Fibroblast of lung (primary cell): ENCODE measurements at regions not wholly inside any gene's neighbourhood (a gene's known extent, or its start where the extent isn't known, plus 50 kb on each side); places are given as distances from the start of the nearest gene placed in this dataset.

Experiments used
- DNase-seq, 2 donors: peaks; one replicate each; pipeline versions ENCODE4 v3.0.0 to v3.0.0-alpha.2; 2010; ENCODE audit warnings: low read depth in 2 of 2
- H2AFZ ChIP-seq: 2 replicates; pipeline ENCODE4 v1.5.1; 2012; ENCODE audit warnings: low read length, control low read depth, inconsistent platforms
- H3K27ac ChIP-seq: 2 replicates; pipeline ENCODE4 v1.5.1; 2011; ENCODE audit warnings: low read length, control low read depth; ENCODE audit not compliant: insufficient read depth
- H3K27me3 ChIP-seq: 2 replicates; pipeline ENCODE4 v1.5.1; 2011; ENCODE audit warnings: mild to moderate bottlenecking, low read length; ENCODE audit not compliant: control insufficient read depth, insufficient read depth
- H3K36me3 ChIP-seq: 2 replicates; pipeline ENCODE4 v1.5.1; 2011; ENCODE audit warnings: low read length; ENCODE audit not compliant: control insufficient read depth, insufficient read depth
- H3K4me1 ChIP-seq: 2 replicates; pipeline ENCODE4 v1.5.1; 2011; ENCODE audit warnings: low read length; ENCODE audit not compliant: control insufficient read depth, insufficient read depth; ENCODE audit errors: extremely low read depth
- H3K4me2 ChIP-seq: 2 replicates; pipeline ENCODE4 v1.5.1; 2011; ENCODE audit warnings: low read length, control low read depth; ENCODE audit not compliant: insufficient read depth; ENCODE audit errors: extremely low read depth
- H3K4me3 ChIP-seq, 4 experiments: fragments of 200-600 bp in 1 of 4; sonication (generic) in 1 of 4; replicated peaks in 1 of 4; 2 replicates each; pipeline ENCODE4 v1.5.1; 2011 to 2016; ENCODE audit warnings: low read length in 4 of 4, low read depth in 3 of 4, mild to moderate bottlenecking in 3 of 4, control low read depth in 2 of 4, inconsistent platforms in 1 of 4, mixed read lengths in 1 of 4; ENCODE audit not compliant: insufficient read depth in 1 of 4; ENCODE audit errors: control extremely low read depth in 1 of 4
- H3K79me2 ChIP-seq: 2 replicates; pipeline ENCODE4 v1.5.1; 2012; ENCODE audit warnings: mild to moderate bottlenecking, low read length, inconsistent platforms; ENCODE audit not compliant: control insufficient read depth, insufficient read depth
- H3K9ac ChIP-seq: 2 replicates; pipeline ENCODE4 v1.5.1; 2011; ENCODE audit warnings: mild to moderate bottlenecking, low read length, control low read depth; ENCODE audit not compliant: insufficient read depth
- H3K9me3 ChIP-seq: 2 replicates; pipeline ENCODE4 v1.5.1; 2012; ENCODE audit warnings: low read depth, low read length; ENCODE audit not compliant: control insufficient read depth, insufficient read depth
- H4K20me1 ChIP-seq: 2 replicates; pipeline ENCODE4 v1.5.1; 2011; ENCODE audit warnings: low read length; ENCODE audit not compliant: control insufficient read depth, insufficient read depth; ENCODE audit errors: extremely low read depth
- EZH2 ChIP-seq: IDR thresholded peaks from 2 replicates; pipeline ENCODE4 v1.5.1; 2012; ENCODE audit warnings: low read length, control low read depth, mild to moderate bottlenecking; ENCODE audit errors: missing control alignments
- TF ChIP-seq, protein P1 (sequence below), 2 donors: IDR thresholded peaks in 1 of 2; conservative IDR thresholded peaks in 1 of 2; 1 replicate in 1 of 2; 2 replicates in 1 of 2; pipeline ENCODE4 v1.5.1; 2011 to 2012; ENCODE audit warnings: low read length in 2 of 2, control low read depth in 1 of 2, inconsistent platforms in 1 of 2, low read depth in 1 of 2, mild to moderate bottlenecking in 1 of 2

DNA sequence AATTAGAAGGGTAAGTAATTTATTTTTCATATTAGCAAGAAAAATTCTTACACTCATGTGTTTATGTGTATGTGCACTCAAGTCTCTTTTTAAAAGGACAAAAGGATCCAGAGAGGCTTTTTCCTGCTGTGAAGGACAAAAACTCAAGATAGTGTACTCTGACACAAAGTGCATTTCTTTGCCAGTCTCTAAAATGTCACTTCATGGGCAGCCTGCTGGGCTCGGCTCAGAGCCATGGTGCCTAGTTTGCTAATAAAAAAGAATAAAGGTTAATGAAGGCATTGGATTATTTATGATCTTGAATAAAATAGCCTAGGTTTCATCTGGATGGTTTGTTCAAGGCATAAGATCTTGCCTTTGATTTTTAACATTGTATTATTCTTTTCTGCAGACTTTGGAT is 989.0 kb downstream of the TBL1XR1 start:
- Histone ChIP-seq H3K9me3 (no peaks in the 10 kb centered on the region), H3K27ac (no peak overlapping the region), H4K20me1 (no peaks in the 10 kb centered on the region), H3K27me3 (no peaks in the 10 kb centered on the region), H3K4me2 (no peak overlapping the region), H3K9ac (no peak overlapping the region), H3K4me1 (no peaks in the 10 kb centered on the region), H3K79me2 (no peaks in the 10 kb centered on the region), H2AFZ (no peak overlapping the region), H3K36me3 (no peaks in the 10 kb centered on the region), H3K4me3 (no peak overlapping the region)
- DNase-seq, result no peak
- TF ChIP-seq, protein P1, sequence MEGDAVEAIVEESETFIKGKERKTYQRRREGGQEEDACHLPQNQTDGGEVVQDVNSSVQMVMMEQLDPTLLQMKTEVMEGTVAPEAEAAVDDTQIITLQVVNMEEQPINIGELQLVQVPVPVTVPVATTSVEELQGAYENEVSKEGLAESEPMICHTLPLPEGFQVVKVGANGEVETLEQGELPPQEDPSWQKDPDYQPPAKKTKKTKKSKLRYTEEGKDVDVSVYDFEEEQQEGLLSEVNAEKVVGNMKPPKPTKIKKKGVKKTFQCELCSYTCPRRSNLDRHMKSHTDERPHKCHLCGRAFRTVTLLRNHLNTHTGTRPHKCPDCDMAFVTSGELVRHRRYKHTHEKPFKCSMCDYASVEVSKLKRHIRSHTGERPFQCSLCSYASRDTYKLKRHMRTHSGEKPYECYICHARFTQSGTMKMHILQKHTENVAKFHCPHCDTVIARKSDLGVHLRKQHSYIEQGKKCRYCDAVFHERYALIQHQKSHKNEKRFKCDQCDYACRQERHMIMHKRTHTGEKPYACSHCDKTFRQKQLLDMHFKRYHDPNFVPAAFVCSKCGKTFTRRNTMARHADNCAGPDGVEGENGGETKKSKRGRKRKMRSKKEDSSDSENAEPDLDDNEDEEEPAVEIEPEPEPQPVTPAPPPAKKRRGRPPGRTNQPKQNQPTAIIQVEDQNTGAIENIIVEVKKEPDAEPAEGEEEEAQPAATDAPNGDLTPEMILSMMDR (conservative IDR thresholded peaks at IDR 0.05 in 1 of 2, IDR thresholded peaks at IDR 0.05 in 1 of 2; ENCODE audit: low read depth in 1 of 2, low read length in 2 of 2), result no peak
- TF ChIP-seq EZH2, result no peak

DNA sequence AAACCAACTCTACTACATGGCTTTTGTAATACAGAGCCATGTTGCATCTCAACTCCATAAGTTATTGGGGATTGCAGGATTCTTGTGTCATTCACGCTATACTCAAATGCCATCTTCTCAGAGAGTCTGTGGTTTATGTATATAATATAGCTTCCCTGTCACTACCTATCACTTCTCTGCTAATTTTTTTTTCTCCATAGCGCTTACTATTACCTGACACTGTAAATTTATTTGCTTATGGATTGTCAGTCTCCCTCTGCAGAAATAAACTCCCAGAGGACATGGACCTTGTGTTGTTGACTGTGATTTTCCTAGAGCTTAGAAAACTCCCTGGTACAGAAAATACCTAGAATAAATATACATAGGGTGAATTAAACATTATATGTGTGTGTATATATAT is 990.5 kb downstream of the TBL1XR1 start:
- DNase-seq, result no peak
- Histone ChIP-seq H3K9me3 (no peaks in the 10 kb centered on the region), H3K27me3 (no peaks in the 10 kb centered on the region), H3K4me1 (no peaks in the 10 kb centered on the region), H3K9ac (no peak overlapping the region), H3K36me3 (no peaks in the 10 kb centered on the region), H2AFZ (no peak overlapping the region), H3K4me3 (no peak overlapping the region), H3K79me2 (no peaks in the 10 kb centered on the region), H3K27ac (no peak overlapping the region), H4K20me1 (no peaks in the 10 kb centered on the region), H3K4me2 (no peak overlapping the region)
- TF ChIP-seq, protein P1 (conservative IDR thresholded peaks at IDR 0.05 in 1 of 2, IDR thresholded peaks at IDR 0.05 in 1 of 2; ENCODE audit: low read depth in 1 of 2, low read length in 2 of 2), result no peak
- TF ChIP-seq EZH2, result no peak

DNA sequence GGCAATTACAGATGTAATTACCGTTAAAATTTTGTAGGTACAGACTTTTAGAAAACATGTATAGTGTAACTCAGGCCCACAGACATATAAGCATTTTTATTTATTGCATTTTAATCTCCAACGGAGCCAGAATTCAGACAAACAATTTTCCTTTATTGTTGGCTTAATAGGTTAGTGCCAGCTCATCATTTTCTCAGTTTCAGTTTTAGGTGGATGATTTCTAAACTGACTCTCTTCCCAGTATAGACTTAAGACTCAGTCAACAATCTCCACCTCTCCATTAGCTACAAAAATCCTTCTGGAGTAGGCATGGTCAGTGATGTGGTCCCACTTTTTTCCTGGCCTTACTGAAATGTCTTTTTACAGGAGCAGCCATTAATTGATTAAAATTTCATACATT is 994.6 kb downstream of the TBL1XR1 start:
- no peak for TF ChIP-seq EZH2
- TF ChIP-seq, protein P1 (conservative IDR thresholded peaks at IDR 0.05 in 1 of 2, IDR thresholded peaks at IDR 0.05 in 1 of 2; ENCODE audit: low read depth in 1 of 2, low read length in 2 of 2), result no peak
- H2AFZ ChIP-seq, result no peak overlapping the region

More for the DNA sequence above, 994.6 kb downstream of the TBL1XR1 start:
- Histone ChIP-seq H3K4me3 (no peak overlapping the region), H3K27ac (no peak overlapping the region), H3K79me2 (no peaks in the 10 kb centered on the region), H4K20me1 (no peaks in the 10 kb centered on the region), H3K9me3 (no peaks in the 10 kb centered on the region), H3K4me2 (no peak overlapping the region), H3K4me1 (no peaks in the 10 kb centered on the region), H3K9ac (no peak overlapping the region), H3K27me3 (no peaks in the 10 kb centered on the region), H3K36me3 (no peaks in the 10 kb centered on the region)
- DNase-seq, result no peak
